ENCODE measurements at regions not wholly inside any gene's neighbourhood (a gene's known extent, or its start where the extent isn't known, plus 50 kb on each side); places are given as distances from the start of the nearest gene placed in this dataset.

DNA sequence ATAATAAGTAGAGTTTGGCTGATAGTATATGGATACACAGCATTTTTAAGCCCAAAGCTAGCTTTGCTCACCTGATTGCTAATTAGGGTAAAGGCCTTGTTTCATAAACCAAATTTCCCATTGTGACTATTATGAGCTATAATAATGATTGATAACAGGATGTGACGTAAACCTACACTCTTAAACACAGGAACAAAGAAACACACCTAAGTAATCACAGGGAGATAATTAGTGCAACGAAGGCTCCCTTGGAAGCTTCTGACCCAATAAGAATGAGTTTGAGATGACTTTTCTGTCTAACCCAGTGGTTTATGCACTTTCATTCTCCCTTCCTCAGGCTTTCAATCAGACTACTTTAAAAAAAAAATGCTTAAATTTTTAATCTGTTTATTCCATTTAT lies 683.2 kb downstream of the SATB2 start:
- Histone ChIP-seq H3K4me2 (ENCODE audit: insufficient read depth, low read length, poor library complexity, severe bottlenecking) (no peak overlapping the region), H3K27me3 (ENCODE audit: control insufficient read depth in 3 of 3, insufficient read depth in 3 of 3, low read depth in 1 of 3, low read length in 3 of 3) (no peaks in the 10 kb centered on the region), H3K4me1 (ENCODE audit: control insufficient read depth in 2 of 2, insufficient read depth in 1 of 2, low read depth in 1 of 2, low read length in 2 of 2) (peaks cover 2 to 3% of the 10 kb centered on the region in 2 donors), H3K23ac (ENCODE audit: low read depth, low read length, poor library complexity) (no peak overlapping the region), H2AK5ac (ENCODE audit: low read depth, low read length) (no peak overlapping the region), H2BK5ac (ENCODE audit: low read length) (no peak overlapping the region), H3K27ac (replicated peaks; ENCODE audit: low read length) (no peak overlapping the region), H3K18ac (ENCODE audit: low read length) (no peak overlapping the region), H3K9me3 (replicated peaks in 1 of 2; ENCODE audit: control insufficient read depth in 2 of 2, insufficient read depth in 1 of 2, low read depth in 1 of 2, low read length in 2 of 2) (peaks cover 0 to 1% of the 10 kb centered on the region in 2 donors), H3K79me1 (ENCODE audit: low read depth, low read length) (no peaks in the 10 kb centered on the region), H2BK120ac (ENCODE audit: low read depth, low read length) (no peak overlapping the region), H3K36me3 (replicated peaks in 1 of 2; ENCODE audit: control insufficient read depth in 2 of 2, insufficient read depth in 2 of 2, low read length in 2 of 2) (no peaks in the 10 kb centered on the region), H3K9ac (ENCODE audit: low read depth, low read length, poor library complexity) (no peak overlapping the region), H3K14ac (ENCODE audit: low read length) (no peak overlapping the region), H4K8ac (ENCODE audit: low read depth, low read length) (no peak overlapping the region), H2BK12ac (ENCODE audit: low read length) (no peak overlapping the region), H3K4me3 (ENCODE audit: low read length in 2 of 2) (no peak overlapping the region), H4K91ac (ENCODE audit: low read depth, low read length, poor library complexity) (no peak overlapping the region), H2BK15ac (ENCODE audit: low read length) (no peak overlapping the region), H3K4ac (ENCODE audit: low read length) (no peak overlapping the region), H2AFZ (ENCODE audit: low read length) (no peak overlapping the region)
- no CpG with 5 or more reads among the region's 2 CpGs for WGBS, 2 donors (ENCODE audit: extremely low coverage in 2 of 2, insufficient read length in 2 of 2, insufficient replicate concordance in 1 of 2)
- DNase-seq (ENCODE audit: low spot score): no peak

DNA sequence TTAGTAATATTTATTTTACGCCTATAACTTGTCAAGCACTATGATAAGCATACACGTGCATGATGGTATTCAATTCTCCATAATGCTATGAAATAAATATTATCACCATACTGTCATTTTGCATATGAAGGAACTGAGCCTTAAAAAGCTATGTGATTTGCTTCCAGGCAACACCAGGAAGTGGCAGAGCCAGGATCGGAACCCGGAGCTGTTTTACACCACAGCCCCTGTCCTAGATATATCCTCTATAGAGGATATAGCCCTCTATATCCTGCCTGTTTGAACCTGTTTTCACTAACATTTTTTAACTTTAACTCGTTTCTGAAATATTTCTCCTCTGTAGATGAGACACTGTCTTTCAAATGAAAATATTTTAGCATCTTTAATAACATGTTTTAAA lies 690.0 kb downstream of the SATB2 start:
- no peak overlapping the region for H4K8ac ChIP-seq (ENCODE audit: low read depth, low read length)
- no peak overlapping the region for H3K9ac ChIP-seq (ENCODE audit: low read depth, low read length, poor library complexity)
- WGBS, 2 donors (ENCODE audit: extremely low coverage in 2 of 2, insufficient read length in 2 of 2, insufficient replicate concordance in 1 of 2): no CpG with 5 or more reads among the region's 5 CpGs
- H3K4me2 ChIP-seq (ENCODE audit: insufficient read depth, low read length, poor library complexity, severe bottlenecking): no peak overlapping the region
- no peak overlapping the region for H3K4ac ChIP-seq (ENCODE audit: low read length)
- H3K14ac ChIP-seq (ENCODE audit: low read length): no peak overlapping the region
- H2BK5ac ChIP-seq (ENCODE audit: low read length): no peak overlapping the region
- H2BK15ac ChIP-seq (ENCODE audit: low read length): no peak overlapping the region
- no peak overlapping the region for H3K23ac ChIP-seq (ENCODE audit: low read depth, low read length, poor library complexity)
- no peak overlapping the region for H3K27ac ChIP-seq (replicated peaks; ENCODE audit: low read length)
- H2AFZ ChIP-seq (ENCODE audit: low read length): no peak overlapping the region
- no peak for DNase-seq (ENCODE audit: low spot score)
- no peaks in the 10 kb centered on the region for H3K4me1 ChIP-seq (ENCODE audit: control insufficient read depth in 2 of 2, insufficient read depth in 1 of 2, low read depth in 1 of 2, low read length in 2 of 2)
- H2AK5ac ChIP-seq (ENCODE audit: low read depth, low read length): no peak overlapping the region
- H3K18ac ChIP-seq (ENCODE audit: low read length): no peak overlapping the region
- no peaks in the 10 kb centered on the region for H3K79me1 ChIP-seq (ENCODE audit: low read depth, low read length)
- no peak overlapping the region for H4K91ac ChIP-seq (ENCODE audit: low read depth, low read length, poor library complexity)
- H3K9me3 ChIP-seq (replicated peaks in 1 of 2; ENCODE audit: control insufficient read depth in 2 of 2, insufficient read depth in 1 of 2, low read depth in 1 of 2, low read length in 2 of 2): no peaks in the 10 kb centered on the region
- no peak overlapping the region for H3K4me3 ChIP-seq (ENCODE audit: low read length in 2 of 2)
- H2BK120ac ChIP-seq (ENCODE audit: low read depth, low read length): no peak overlapping the region
- H3K36me3 ChIP-seq (replicated peaks in 1 of 2; ENCODE audit: control insufficient read depth in 2 of 2, insufficient read depth in 2 of 2, low read length in 2 of 2): no peaks in the 10 kb centered on the region
- no peaks in the 10 kb centered on the region for H3K27me3 ChIP-seq (ENCODE audit: control insufficient read depth in 3 of 3, insufficient read depth in 3 of 3, low read depth in 1 of 3, low read length in 3 of 3)
- H2BK12ac ChIP-seq (ENCODE audit: low read length): no peak overlapping the region

DNA sequence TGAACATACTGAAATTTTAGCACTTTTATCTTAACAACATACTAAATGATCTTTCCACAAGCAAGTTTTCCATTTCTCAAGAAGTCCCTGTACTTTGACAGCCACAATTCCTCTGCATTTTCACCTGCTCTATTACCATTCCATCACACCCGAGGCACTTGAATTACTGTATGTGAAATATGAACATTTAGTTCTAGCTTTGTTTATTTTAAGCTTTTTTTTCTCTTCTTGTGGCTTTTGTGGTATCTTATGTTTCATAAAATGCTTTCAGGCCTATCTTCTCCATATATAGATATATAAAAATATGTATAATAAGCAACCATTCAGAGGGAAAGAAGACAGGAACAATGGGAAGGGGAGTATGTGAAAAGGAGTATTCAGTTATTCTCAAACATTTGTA lies 693.9 kb downstream of the SATB2 start:
- no peaks in the 10 kb centered on the region for H3K79me1 ChIP-seq (ENCODE audit: low read depth, low read length)
- H2BK5ac ChIP-seq (ENCODE audit: low read length): no peak overlapping the region

DNA sequence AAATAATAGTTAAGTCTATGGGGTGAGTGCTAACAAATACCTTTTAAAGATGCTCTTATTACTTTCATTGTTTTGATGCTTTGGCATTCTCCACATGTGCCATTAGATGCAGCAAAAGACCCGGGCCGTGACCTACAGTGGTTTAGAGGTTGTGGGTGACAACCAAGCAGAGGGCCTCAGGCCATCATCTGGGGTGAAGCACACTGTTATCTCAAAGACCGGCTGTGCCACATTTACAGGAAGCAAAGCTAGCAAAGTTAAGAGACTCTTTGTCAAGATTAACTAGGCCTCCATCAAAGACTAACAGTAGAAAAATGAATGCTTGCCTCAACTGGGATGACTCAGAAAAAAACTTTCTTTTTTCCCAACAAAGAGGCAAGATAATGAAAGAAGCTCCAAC lies 695.3 kb downstream of the SATB2 start:
- Histone ChIP-seq H3K4ac (ENCODE audit: low read length) (no peak overlapping the region), H3K14ac (ENCODE audit: low read length) (no peak overlapping the region), H3K27me3 (ENCODE audit: control insufficient read depth in 3 of 3, insufficient read depth in 3 of 3, low read depth in 1 of 3, low read length in 3 of 3) (no peaks in the 10 kb centered on the region), H2BK15ac (ENCODE audit: low read length) (no peak overlapping the region), H3K9ac (ENCODE audit: low read depth, low read length, poor library complexity) (no peak overlapping the region), H3K4me1 (ENCODE audit: control insufficient read depth in 2 of 2, insufficient read depth in 1 of 2, low read depth in 1 of 2, low read length in 2 of 2) (no peaks in the 10 kb centered on the region), H3K4me3 (ENCODE audit: low read length in 2 of 2) (no peak overlapping the region), H3K4me2 (ENCODE audit: insufficient read depth, low read length, poor library complexity, severe bottlenecking) (no peak overlapping the region), H4K8ac (ENCODE audit: low read depth, low read length) (no peak overlapping the region), H3K23ac (ENCODE audit: low read depth, low read length, poor library complexity) (no peak overlapping the region), H2BK120ac (ENCODE audit: low read depth, low read length) (no peak overlapping the region), H3K79me1 (ENCODE audit: low read depth, low read length) (no peaks in the 10 kb centered on the region), H2AFZ (ENCODE audit: low read length) (no peak overlapping the region), H2AK5ac (ENCODE audit: low read depth, low read length) (no peak overlapping the region), H3K18ac (ENCODE audit: low read length) (no peak overlapping the region), H3K27ac (replicated peaks; ENCODE audit: low read length) (no peak overlapping the region), H2BK12ac (ENCODE audit: low read length) (no peak overlapping the region), H3K36me3 (replicated peaks in 1 of 2; ENCODE audit: control insufficient read depth in 2 of 2, insufficient read depth in 2 of 2, low read length in 2 of 2) (no peaks in the 10 kb centered on the region), H3K9me3 (replicated peaks in 1 of 2; ENCODE audit: control insufficient read depth in 2 of 2, insufficient read depth in 1 of 2, low read depth in 1 of 2, low read length in 2 of 2) (no peaks in the 10 kb centered on the region), H4K91ac (ENCODE audit: low read depth, low read length, poor library complexity) (no peak overlapping the region), H2BK5ac (ENCODE audit: low read length) (no peak overlapping the region)
- no CpG with 5 or more reads among the region's 3 CpGs for WGBS, 2 donors (ENCODE audit: extremely low coverage in 2 of 2, insufficient read length in 2 of 2, insufficient replicate concordance in 1 of 2)
- DNase-seq (ENCODE audit: low spot score): no peak

More for the DNA sequence above, 693.9 kb downstream of the SATB2 start:
- no peaks in the 10 kb centered on the region for H3K9me3 ChIP-seq (replicated peaks in 1 of 2; ENCODE audit: control insufficient read depth in 2 of 2, insufficient read depth in 1 of 2, low read depth in 1 of 2, low read length in 2 of 2)
- no peak overlapping the region for H3K27ac ChIP-seq (replicated peaks; ENCODE audit: low read length)
- no peak overlapping the region for H2BK120ac ChIP-seq (ENCODE audit: low read depth, low read length)
- H2AK5ac ChIP-seq (ENCODE audit: low read depth, low read length): no peak overlapping the region
- no peak overlapping the region for H3K4ac ChIP-seq (ENCODE audit: low read length)
- no peak overlapping the region for H3K14ac ChIP-seq (ENCODE audit: low read length)
- DNase-seq (ENCODE audit: low spot score): no peak
- no peak overlapping the region for H3K4me2 ChIP-seq (ENCODE audit: insufficient read depth, low read length, poor library complexity, severe bottlenecking)
- no peak overlapping the region for H2AFZ ChIP-seq (ENCODE audit: low read length)
- H3K27me3 ChIP-seq (ENCODE audit: control insufficient read depth in 3 of 3, insufficient read depth in 3 of 3, low read depth in 1 of 3, low read length in 3 of 3): no peaks in the 10 kb centered on the region
- no peak overlapping the region for H2BK15ac ChIP-seq (ENCODE audit: low read length)
- no peaks in the 10 kb centered on the region for H3K4me1 ChIP-seq (ENCODE audit: control insufficient read depth in 2 of 2, insufficient read depth in 1 of 2, low read depth in 1 of 2, low read length in 2 of 2)
- H3K4me3 ChIP-seq (ENCODE audit: low read length in 2 of 2): no peak overlapping the region
- no CpG with 5 or more reads among the region's 1 CpG for WGBS, 2 donors (ENCODE audit: extremely low coverage in 2 of 2, insufficient read length in 2 of 2, insufficient replicate concordance in 1 of 2)
- no peak overlapping the region for H3K23ac ChIP-seq (ENCODE audit: low read depth, low read length, poor library complexity)
- H2BK12ac ChIP-seq (ENCODE audit: low read length): no peak overlapping the region
- H3K9ac ChIP-seq (ENCODE audit: low read depth, low read length, poor library complexity): no peak overlapping the region
- no peak overlapping the region for H4K91ac ChIP-seq (ENCODE audit: low read depth, low read length, poor library complexity)
- H4K8ac ChIP-seq (ENCODE audit: low read depth, low read length): no peak overlapping the region
- no peak overlapping the region for H3K18ac ChIP-seq (ENCODE audit: low read length)
- no peaks in the 10 kb centered on the region for H3K36me3 ChIP-seq (replicated peaks in 1 of 2; ENCODE audit: control insufficient read depth in 2 of 2, insufficient read depth in 2 of 2, low read length in 2 of 2)
